Activated CD4-positive, alpha-beta T cell treated with anti-CD3 and anti-CD28 coated beads for 48 hours (primary cell): ENCODE measurements at regions not wholly inside any gene's neighbourhood (a gene's known extent, or its start where the extent isn't known, plus 50 kb on each side); places are given as distances from the start of the nearest gene placed in this dataset.

Experiments
- DNase-seq: peaks from one replicate; pipeline ENCODE4 v3.0.0-alpha.2; 2020

- no peak for DNase-seq
These were observed 223.8 kb upstream of the BOD1L1 start for GRCh38 chr4:13851085-13851940.

GRCh38 chr4:13852411-13852810 lies 224.9 kb upstream of the BOD1L1 start:
- DNase-seq = no peak

- DNase-seq = no peak
These were observed 228.9 kb upstream of the BOD1L1 start for GRCh38 chr4:13856387-13856786.

- no peak for DNase-seq
These were observed 229.9 kb upstream of the BOD1L1 start for GRCh38 chr4:13857397-13857796.

GRCh38 chr4:13857800-13858199 lies 230.3 kb upstream of the BOD1L1 start:
- DNase-seq = no peak

GRCh38 chr4:13859423-13859822 lies 231.9 kb upstream of the BOD1L1 start:
- DNase-seq = no peak

- no peak for DNase-seq
These were observed 232.6 kb upstream of the BOD1L1 start for GRCh38 chr4:13860126-13860525.

GRCh38 chr4:13865871-13866669 lies 238.5 kb upstream of the BOD1L1 start:
- no peak for DNase-seq

- no peak for DNase-seq
These were observed 239.4 kb upstream of the BOD1L1 start for GRCh38 chr4:13866881-13867280.

- DNase-seq = no peak
These were observed 244.6 kb upstream of the BOD1L1 start for GRCh38 chr4:13872155-13872554.

GRCh38 chr4:13872955-13873354 lies 245.4 kb upstream of the BOD1L1 start:
- DNase-seq = no peak

GRCh38 chr4:13875181-13875580 lies 247.7 kb upstream of the BOD1L1 start:
- DNase-seq = no peak

GRCh38 chr4:13876131-13876530 lies 248.6 kb upstream of the BOD1L1 start:
- no peak for DNase-seq

GRCh38 chr4:13876940-13877339 lies 249.4 kb upstream of the BOD1L1 start:
- DNase-seq = no peak

GRCh38 chr4:13877626-13878025 lies 250.1 kb upstream of the BOD1L1 start:
- DNase-seq = no peak

- no peak for DNase-seq
These were observed 254.4 kb upstream of the BOD1L1 start for GRCh38 chr4:13881892-13882291.

- no peak for DNase-seq
These were observed 259.5 kb upstream of the BOD1L1 start for GRCh38 chr4:13887010-13887409.

- DNase-seq = no peak
These were observed 260.6 kb upstream of the BOD1L1 start for GRCh38 chr4:13888112-13888511.

- no peak for DNase-seq
These were observed 264.0 kb upstream of the BOD1L1 start for GRCh38 chr4:13891544-13891939.

- no peak for DNase-seq
These were observed 265.2 kb upstream of the BOD1L1 start for GRCh38 chr4:13892739-13893105.

- DNase-seq = no peak
These were observed 265.7 kb upstream of the BOD1L1 start for GRCh38 chr4:13893211-13893610.

GRCh38 chr4:13893987-13894386 lies 266.5 kb upstream of the BOD1L1 start:
- DNase-seq = no peak

- DNase-seq = no peak
These were observed 273.3 kb upstream of the BOD1L1 start for GRCh38 chr4:13900780-13901179.

GRCh38 chr4:13902146-13902545 lies 274.6 kb upstream of the BOD1L1 start:
- no peak for DNase-seq
